ENCODE measurements at regions not wholly inside any gene's neighbourhood (a gene's known extent, or its start where the extent isn't known, plus 50 kb on each side); places are given as distances from the start of the nearest gene placed in this dataset.
"Not testable (repeated sequence)": the region's sequence is repeated elsewhere in the genome, so short reads cannot be mapped to it uniquely, and the experiment has no call there.

DNA sequence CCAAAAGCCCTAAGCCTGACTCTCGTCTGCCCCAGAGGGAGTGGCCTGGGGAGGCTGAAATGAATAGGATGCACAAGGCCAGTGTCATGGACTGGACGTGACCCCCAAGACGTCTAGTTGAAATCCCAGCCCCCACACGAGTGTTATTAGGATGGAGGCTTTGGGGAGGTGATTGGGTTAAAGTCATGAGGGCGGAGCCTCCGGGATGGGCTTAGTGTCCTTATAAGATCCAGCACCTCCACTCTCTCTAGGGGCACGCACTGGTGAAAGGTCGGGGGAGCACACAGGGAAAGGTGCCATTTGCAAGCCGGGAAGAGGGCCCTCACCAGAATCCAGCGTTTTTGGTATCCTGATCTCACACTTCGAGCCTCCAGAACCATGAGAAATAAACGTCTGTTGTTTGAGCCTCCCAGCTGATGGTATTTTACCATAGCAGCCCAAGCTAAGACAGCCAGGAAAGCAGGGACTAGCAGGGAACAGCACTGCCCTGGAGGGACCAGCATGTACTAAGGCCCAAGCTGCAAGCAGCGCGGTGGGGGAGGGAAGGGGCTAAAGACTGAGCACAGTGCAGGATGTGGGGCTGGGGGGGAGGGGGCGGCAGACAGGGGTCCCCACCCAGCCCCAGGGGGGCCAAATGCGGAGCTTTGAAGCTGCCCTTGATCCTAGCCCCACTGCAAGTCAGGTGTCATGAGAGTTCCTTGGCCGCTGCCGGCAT lies 78.3 kb upstream of the NCOR2 start:
- DNase-seq (ENCODE audit: low spot score in 2 of 2) (no peak), ATAC-seq (replicated peaks; ENCODE audit: extremely low read depth, poor library complexity, severe bottlenecking) (no peak)
- Mint-ChIP-seq H3K4me3 (peak overlapping the region; percentile 67), H3K9me3 (no peaks in the 10 kb centered on the region), H3K27ac (ENCODE audit: low read depth) (peak overlapping the region; percentile 75), H3K27me3 (no peaks in the 10 kb centered on the region), H3K4me1 (peaks cover 24% of the 10 kb centered on the region), H3K36me3 (ENCODE audit: insufficient read depth) (no peaks in the 10 kb centered on the region)

DNA sequence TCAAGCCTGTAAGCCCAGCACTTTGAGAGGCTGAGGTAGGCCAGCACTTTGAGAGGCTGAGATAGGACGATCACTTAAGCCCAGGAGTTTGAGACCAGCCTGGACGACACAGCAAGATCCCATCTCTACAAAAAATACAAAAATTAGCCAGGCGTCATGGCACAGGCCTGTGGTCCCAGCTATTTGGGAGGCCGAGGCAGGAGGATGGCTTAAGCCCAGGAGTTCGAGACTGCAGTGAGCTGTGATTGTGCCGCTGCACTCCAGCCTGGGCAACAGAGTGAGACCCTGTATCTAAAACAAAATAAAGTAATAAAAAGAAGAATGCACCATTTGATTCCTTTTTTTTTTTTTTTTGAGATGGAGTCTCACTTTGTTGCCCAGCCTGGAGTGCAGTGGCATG lies 76.4 kb upstream of the NCOR2 start:
- H3K9me3 Mint-ChIP-seq; ATAC-seq (replicated peaks; ENCODE audit: extremely low read depth, poor library complexity, severe bottlenecking); H3K36me3 Mint-ChIP-seq (ENCODE audit: insufficient read depth); DNase-seq (ENCODE audit: low spot score in 2 of 2); H3K4me3 Mint-ChIP-seq; H3K27ac Mint-ChIP-seq (ENCODE audit: low read depth): not testable (repeated sequence)
- H3K4me1 Mint-ChIP-seq = peaks cover 24% of the 10 kb centered on the region
- peaks cover 15% of the 10 kb centered on the region for H3K27me3 Mint-ChIP-seq

DNA sequence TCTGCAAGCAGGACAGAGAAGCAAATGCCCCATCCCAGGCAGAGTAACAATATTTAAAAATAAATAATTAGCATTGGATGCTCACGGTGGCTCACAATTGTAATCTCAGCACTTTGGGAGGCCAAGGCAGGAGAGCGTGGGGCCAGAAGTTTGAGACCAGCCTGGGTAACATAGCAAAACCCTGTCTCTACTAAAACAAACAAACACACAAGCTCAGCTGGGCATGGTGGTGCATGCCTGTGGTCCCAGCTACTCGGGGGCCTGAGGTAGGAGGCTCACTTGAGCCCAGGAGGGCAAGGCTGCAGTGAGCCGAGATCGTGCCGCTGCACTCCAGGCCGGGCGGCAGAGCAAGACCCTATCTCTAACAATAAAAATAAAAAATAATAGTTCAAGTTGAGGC lies 74.7 kb upstream of the NCOR2 start:
- Mint-ChIP-seq H3K36me3 (ENCODE audit: insufficient read depth) (no peaks in the 10 kb centered on the region), H3K27ac (ENCODE audit: low read depth) (no peak overlapping the region), H3K4me1 (peaks cover 19% of the 10 kb centered on the region), H3K27me3 (peaks cover 17% of the 10 kb centered on the region), H3K9me3 (no peaks in the 10 kb centered on the region), H3K4me3 (no peak overlapping the region)
- ATAC-seq (replicated peaks; ENCODE audit: extremely low read depth, poor library complexity, severe bottlenecking) (no peak), DNase-seq (ENCODE audit: low spot score in 2 of 2) (no peak)

DNA sequence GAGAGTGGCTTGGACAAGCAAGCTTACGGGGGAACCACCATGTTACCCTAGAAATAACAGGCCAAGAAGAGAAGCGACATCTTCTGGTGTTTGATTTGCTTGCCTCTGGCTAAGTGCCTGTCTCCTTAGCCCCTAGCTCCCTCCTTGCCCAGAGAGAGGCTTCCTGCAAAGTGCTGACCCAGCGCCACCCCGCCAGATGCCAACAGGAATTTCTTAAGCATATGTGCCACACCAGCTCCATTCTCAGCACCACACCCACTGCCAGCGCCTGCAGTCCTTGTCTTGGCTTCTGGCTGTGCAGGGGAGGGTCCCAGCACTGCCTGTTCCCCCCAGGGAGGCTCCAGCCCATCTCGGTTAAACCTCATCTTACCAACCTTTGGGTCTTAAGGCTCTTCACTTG lies 74.2 kb upstream of the NCOR2 start:
- ATAC-seq (replicated peaks; ENCODE audit: extremely low read depth, poor library complexity, severe bottlenecking) (no peak), DNase-seq (ENCODE audit: low spot score in 2 of 2) (no peak)
- Mint-ChIP-seq H3K4me3 (no peak overlapping the region), H3K36me3 (ENCODE audit: insufficient read depth) (no peaks in the 10 kb centered on the region), H3K27ac (ENCODE audit: low read depth) (no peak overlapping the region), H3K4me1 (peaks cover 17% of the 10 kb centered on the region), H3K27me3 (peaks cover 17% of the 10 kb centered on the region), H3K9me3 (no peaks in the 10 kb centered on the region)

DNA sequence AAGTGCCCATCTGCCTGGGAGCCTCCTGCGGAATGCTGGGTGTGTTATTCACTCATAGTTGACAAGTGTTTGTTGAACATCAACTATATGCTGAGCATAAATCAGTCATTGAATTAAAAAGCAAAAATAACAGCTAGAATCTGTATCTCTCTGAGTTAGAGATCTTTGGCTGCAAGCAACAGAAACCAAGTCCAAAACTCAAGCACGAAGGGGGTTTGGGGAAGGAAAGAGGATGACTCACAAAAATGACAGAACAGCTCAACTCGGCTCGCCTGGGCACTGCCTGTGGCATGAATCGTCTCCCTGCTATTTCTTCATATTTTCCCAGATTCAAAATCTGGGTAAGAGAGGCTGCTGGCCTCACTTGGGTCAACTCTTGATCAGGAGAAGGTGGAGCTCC lies 72.6 kb upstream of the NCOR2 start:
- ATAC-seq (replicated peaks; ENCODE audit: extremely low read depth, poor library complexity, severe bottlenecking) = no peak
- DNase-seq (ENCODE audit: low spot score in 2 of 2) = no peak
- Mint-ChIP-seq H3K36me3 (ENCODE audit: insufficient read depth) (no peaks in the 10 kb centered on the region), H3K27me3 (peaks cover 17% of the 10 kb centered on the region), H3K4me1 (peaks cover 12% of the 10 kb centered on the region), H3K9me3 (no peaks in the 10 kb centered on the region), H3K27ac (ENCODE audit: low read depth) (no peak overlapping the region), H3K4me3 (no peak overlapping the region)

DNA sequence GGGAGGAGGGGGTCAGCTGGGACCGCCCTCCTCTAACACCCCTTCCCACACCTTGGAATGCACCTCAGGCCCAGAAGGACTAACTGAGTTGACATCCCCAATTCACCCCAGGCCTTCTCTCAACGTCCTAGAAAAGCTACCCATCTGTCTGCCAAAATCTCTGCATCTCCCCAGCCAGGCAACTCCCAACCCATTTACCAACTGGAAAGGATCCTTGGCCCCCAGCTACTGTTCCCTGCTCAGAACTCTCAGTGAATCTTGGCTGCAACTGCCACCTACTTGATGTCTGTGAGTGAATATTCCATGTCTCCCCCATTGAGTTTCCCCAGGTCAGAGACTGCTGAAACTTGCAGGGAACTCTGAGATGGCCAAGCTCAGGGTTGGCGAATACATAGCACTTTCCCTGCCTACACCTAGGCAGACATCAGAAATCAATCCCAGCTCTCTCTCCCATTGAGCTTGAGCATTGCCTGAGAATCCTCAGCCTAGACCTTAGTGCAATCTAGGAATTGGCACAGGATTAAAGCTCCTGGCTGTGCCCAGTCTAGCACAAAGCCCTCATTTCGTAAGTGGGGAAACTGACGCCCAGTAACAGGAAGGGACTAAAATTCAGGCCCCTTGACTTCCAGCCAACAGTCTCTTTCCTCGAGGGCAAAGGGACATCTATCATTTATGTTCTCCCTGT lies 71.9 kb upstream of the NCOR2 start:
- Mint-ChIP-seq H3K4me3 (no peak overlapping the region), H3K4me1 (peaks cover 12% of the 10 kb centered on the region), H3K36me3 (ENCODE audit: insufficient read depth) (no peaks in the 10 kb centered on the region), H3K27ac (ENCODE audit: low read depth) (no peak overlapping the region), H3K9me3 (no peaks in the 10 kb centered on the region), H3K27me3 (peaks cover 17% of the 10 kb centered on the region)
- no peak for DNase-seq (ENCODE audit: low spot score in 2 of 2)
- ATAC-seq (replicated peaks; ENCODE audit: extremely low read depth, poor library complexity, severe bottlenecking) = no peak

DNA sequence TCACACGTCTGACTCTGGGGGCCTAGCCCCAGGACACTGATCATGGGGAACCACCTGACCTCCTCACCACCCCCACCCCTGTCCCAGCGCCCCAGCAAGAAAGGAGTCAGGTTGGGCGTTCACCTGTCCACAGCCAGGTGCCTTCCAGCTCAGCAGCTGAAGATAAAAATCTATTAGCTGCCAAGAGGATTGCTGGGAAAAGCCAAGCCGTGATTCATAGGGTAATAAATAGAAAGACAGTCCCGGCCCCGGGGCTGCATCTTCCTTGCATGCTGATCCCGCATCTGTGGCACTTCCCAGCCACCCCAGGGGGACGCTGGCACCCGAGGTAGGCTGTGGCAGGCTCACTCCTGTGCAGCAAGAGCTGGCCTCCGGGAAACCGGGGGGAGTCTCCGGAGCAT lies 70.2 kb upstream of the NCOR2 start:
- ATAC-seq (replicated peaks; ENCODE audit: extremely low read depth, poor library complexity, severe bottlenecking) = no peak

DNA sequence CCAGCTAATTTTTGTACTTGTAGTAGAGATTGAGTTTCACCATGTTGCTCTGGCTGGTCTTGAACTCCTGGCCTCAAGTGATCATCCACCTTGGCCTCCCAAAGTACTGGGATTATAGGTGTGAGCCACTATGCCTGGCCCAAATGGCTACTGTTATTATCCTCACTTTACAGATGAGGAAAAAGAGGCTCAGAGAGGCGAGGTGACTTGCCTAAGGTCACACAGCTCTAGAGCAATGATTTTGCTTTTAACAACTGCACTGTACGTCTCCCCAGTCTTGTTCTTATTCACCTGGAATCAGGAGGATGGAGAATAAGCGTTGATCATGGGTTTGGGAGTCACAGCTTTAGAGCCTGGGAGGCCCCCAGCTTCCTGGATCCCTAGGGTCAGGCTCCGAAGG lies 69.8 kb upstream of the NCOR2 start:
- no peak for DNase-seq (ENCODE audit: low spot score in 2 of 2)
- Mint-ChIP-seq H3K4me1 (peaks cover 12% of the 10 kb centered on the region), H3K27ac (ENCODE audit: low read depth) (no peak overlapping the region), H3K4me3 (no peak overlapping the region), H3K9me3 (no peaks in the 10 kb centered on the region), H3K27me3 (peaks cover 33% of the 10 kb centered on the region), H3K36me3 (ENCODE audit: insufficient read depth) (no peaks in the 10 kb centered on the region)
- ATAC-seq (replicated peaks; ENCODE audit: extremely low read depth, poor library complexity, severe bottlenecking) = no peak

More for the DNA sequence above, 70.2 kb upstream of the NCOR2 start:
- no peaks in the 10 kb centered on the region for H3K9me3 Mint-ChIP-seq
- H3K36me3 Mint-ChIP-seq (ENCODE audit: insufficient read depth) = no peaks in the 10 kb centered on the region
- H3K27ac Mint-ChIP-seq (ENCODE audit: low read depth) = no peak overlapping the region
- no peak for DNase-seq (ENCODE audit: low spot score in 2 of 2)
- no peak overlapping the region for H3K4me3 Mint-ChIP-seq
- H3K27me3 Mint-ChIP-seq = peaks cover 32% of the 10 kb centered on the region
- peaks cover 12% of the 10 kb centered on the region for H3K4me1 Mint-ChIP-seq

DNA sequence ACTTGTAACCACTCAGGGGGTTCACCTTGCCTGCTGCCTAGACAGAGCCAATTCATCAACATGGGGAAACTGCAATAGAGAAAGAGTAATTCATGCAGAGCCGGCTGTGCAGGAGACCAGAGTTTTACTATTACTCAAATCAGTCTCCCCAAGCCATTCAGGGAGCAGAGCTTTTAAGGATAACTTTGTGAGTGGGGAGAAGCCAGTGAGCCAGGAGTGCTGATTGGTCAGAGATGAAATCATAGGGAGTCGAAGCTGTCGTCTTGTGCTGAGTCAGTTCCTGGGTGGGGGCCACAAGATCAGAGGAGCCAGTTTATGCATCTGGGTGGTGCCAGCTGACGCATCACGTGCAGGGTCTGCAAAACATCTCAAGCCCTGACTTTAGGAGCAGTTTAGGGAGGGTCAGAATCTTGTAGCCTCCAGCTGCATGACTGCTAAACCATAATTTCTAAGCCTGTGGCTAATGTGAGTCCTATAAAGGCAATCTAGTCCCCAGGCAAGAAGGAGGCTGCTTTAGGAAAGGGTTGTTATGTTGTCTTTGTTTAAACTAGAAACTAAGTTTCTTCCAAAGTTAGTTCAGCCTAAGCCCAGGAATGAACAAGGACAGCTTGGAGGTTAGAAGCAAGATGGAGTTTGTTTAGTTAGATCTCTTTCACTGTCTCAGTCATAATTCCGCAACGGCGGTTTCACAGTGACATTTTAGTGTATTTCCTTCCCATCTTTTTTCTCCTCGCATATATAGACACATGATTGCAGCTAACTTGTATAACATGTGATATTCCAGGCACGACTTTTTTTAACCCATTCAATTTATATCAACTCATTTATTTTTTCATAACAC lies 68.9 kb upstream of the NCOR2 start:
- H3K9me3 Mint-ChIP-seq = no peaks in the 10 kb centered on the region
- ATAC-seq (replicated peaks; ENCODE audit: extremely low read depth, poor library complexity, severe bottlenecking) (no peak), DNase-seq (ENCODE audit: low spot score in 2 of 2) (no peak)
- H3K4me3 Mint-ChIP-seq = no peak overlapping the region
- H3K36me3 Mint-ChIP-seq (ENCODE audit: insufficient read depth) = no peaks in the 10 kb centered on the region
- no peak overlapping the region for H3K27ac Mint-ChIP-seq (ENCODE audit: low read depth)
- peaks cover 12% of the 10 kb centered on the region for H3K4me1 Mint-ChIP-seq
- H3K27me3 Mint-ChIP-seq = peaks cover 33% of the 10 kb centered on the region

DNA sequence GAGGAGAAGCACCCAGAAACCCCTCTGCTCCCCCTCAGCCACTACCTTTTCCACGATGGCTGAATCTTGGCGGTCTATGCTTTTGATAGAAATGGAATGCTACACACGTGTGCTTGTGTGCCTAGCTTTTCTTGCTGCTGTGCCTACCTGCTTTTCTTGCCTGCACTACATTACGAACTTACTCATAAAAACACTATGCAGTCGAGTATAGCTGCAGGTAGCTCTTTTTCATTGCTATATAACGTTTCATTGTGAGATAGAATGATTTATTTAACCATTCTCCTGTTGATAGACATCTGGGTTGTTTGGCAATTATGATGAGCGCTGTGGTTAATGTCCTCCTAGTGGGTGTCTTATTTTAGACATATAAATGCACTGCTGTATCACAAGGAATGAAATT lies 67.9 kb upstream of the NCOR2 start:
- H3K27me3 Mint-ChIP-seq = peaks cover 33% of the 10 kb centered on the region

DNA sequence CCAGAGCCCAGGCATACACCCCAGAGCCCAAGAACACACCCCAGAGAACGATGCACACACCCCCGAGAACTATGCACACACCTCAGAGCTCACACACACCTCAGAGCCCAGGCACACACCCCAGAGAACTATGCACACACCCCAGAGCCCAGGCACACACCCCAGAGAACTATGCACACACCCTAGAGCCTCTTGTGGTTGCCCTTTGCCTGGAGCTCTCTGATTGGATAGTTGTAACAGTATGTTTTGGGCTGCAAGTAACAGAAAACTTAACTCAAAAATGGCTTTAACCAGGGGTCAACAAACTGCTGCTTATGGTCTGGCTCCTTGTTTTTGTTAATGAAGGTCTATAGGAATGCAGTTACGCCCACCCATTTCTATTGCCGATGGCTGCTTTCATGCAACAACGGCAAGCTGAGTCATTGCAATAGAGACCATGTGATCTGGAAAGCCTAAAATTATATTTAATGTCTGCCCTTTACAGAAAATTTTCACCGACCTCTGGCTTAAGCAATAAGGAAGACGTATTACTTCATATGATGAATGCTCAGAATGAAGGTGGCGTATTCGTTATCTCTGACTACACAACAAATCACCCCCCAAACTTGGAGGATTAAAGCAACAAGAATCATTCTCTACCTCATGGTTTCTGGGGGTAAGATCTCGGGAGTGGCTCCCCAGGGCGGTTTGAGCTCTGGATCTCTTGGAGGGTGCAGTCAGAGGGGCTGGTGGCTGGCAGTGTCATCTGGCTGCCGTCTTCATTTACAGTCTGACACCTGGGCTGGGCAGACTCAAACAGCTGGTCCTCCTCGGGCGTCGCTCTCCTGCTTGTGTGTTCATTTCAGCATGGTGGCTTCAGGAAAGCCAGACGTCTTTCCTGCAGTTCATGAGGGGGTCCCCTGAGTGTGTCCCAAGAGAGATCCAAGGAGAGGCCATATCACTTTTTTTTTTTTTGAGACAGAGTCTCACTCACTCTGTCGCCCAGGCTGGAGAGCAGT lies 66.3 kb upstream of the NCOR2 start:
- H3K4me1 Mint-ChIP-seq = peaks cover 12% of the 10 kb centered on the region
- no peak overlapping the region for H3K27ac Mint-ChIP-seq (ENCODE audit: low read depth)

More for the DNA sequence above, 67.9 kb upstream of the NCOR2 start:
- ATAC-seq (replicated peaks; ENCODE audit: extremely low read depth, poor library complexity, severe bottlenecking) (no peak), DNase-seq (ENCODE audit: low spot score in 2 of 2) (no peak)
- Mint-ChIP-seq H3K4me1 (peaks cover 12% of the 10 kb centered on the region), H3K9me3 (no peaks in the 10 kb centered on the region), H3K27ac (ENCODE audit: low read depth) (no peak overlapping the region), H3K4me3 (no peak overlapping the region), H3K36me3 (ENCODE audit: insufficient read depth) (no peaks in the 10 kb centered on the region)

DNA sequence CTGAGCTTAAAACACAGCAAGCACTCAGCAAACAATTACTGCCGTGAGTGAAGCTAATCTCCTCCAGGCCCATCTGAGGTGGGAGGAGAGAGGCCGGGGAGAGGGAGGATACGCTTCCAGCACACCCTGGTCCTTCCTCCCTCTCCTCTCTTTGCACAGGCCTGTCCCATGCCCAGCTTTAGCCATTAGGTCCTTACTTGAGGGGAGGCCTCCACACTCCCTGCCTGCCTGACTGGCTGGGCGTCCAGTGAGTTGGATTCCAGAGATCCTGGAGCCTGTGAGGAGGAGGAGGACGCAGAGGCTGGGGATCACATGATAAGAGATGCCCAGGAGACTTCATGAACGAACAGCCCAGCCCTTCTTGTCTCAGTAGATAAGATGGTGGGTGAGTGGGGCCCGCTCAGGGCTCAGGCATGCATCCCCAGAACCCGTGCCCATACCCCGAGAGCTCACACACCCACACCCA lies 65.1 kb upstream of the NCOR2 start:
- no peak overlapping the region for H3K4me3 Mint-ChIP-seq
- peaks cover 12% of the 10 kb centered on the region for H3K4me1 Mint-ChIP-seq
- no peak overlapping the region for H3K27ac Mint-ChIP-seq (ENCODE audit: low read depth)
- no peak for ATAC-seq (replicated peaks; ENCODE audit: extremely low read depth, poor library complexity, severe bottlenecking)
- no peak for DNase-seq (ENCODE audit: low spot score in 2 of 2)
- no peaks in the 10 kb centered on the region for H3K9me3 Mint-ChIP-seq
- no peaks in the 10 kb centered on the region for H3K36me3 Mint-ChIP-seq (ENCODE audit: insufficient read depth)
- H3K27me3 Mint-ChIP-seq = peaks cover 16% of the 10 kb centered on the region

More for the DNA sequence above, 66.3 kb upstream of the NCOR2 start:
- peaks cover 17% of the 10 kb centered on the region for H3K27me3 Mint-ChIP-seq
- H3K36me3 Mint-ChIP-seq (ENCODE audit: insufficient read depth) = no peaks in the 10 kb centered on the region
- DNase-seq (ENCODE audit: low spot score in 2 of 2) (no peak), ATAC-seq (replicated peaks; ENCODE audit: extremely low read depth, poor library complexity, severe bottlenecking) (no peak)
- no peak overlapping the region for H3K4me3 Mint-ChIP-seq
- no peaks in the 10 kb centered on the region for H3K9me3 Mint-ChIP-seq
